ENCODE measurements at regions not wholly inside any gene's neighbourhood (a gene's known extent, or its start where the extent isn't known, plus 50 kb on each side); places are given as distances from the start of the nearest gene placed in this dataset.

- 42 to 49% methylated on average over 2 of the region's 2 CpGs for WGBS, 2 donors (ENCODE audit: low coverage in 1 of 2)
- H3K27ac ChIP-seq: no peak overlapping the region
- no peak for ATAC-seq
- H3K27me3 ChIP-seq: peaks cover 3% of the 10 kb centered on the region
- H3K4me1 ChIP-seq: no peaks in the 10 kb centered on the region
- no peaks in the 10 kb centered on the region for H3K9me3 ChIP-seq
- TF ChIP-seq POLR2A (IDR thresholded peaks at IDR 0.05) (no peak), EP300 (IDR thresholded peaks at IDR 0.05) (no peak), POLR2AphosphoS5 (IDR thresholded peaks at IDR 0.05) (no peak), CTCF (IDR thresholded peaks at IDR 0.05) (no peak)
- H3K36me3 ChIP-seq: no peaks in the 10 kb centered on the region
- no peak overlapping the region for H3K4me3 ChIP-seq
Measured at GRCh38 chr14:38399652-38400051, 143.8 kb upstream of the CLEC14A start.

GRCh38 chr14:38394767-38395166 is 138.9 kb upstream of the CLEC14A start:
- Histone ChIP-seq H3K27me3 (peaks cover 3% of the 10 kb centered on the region), H3K9me3 (no peaks in the 10 kb centered on the region), H3K4me1 (no peaks in the 10 kb centered on the region), H3K4me3 (no peak overlapping the region), H3K27ac (no peak overlapping the region), H3K36me3 (no peaks in the 10 kb centered on the region)
- no peak for TF ChIP-seq POLR2A (IDR thresholded peaks at IDR 0.05)
- TF ChIP-seq CTCF (IDR thresholded peaks at IDR 0.05): no peak
- no peak for TF ChIP-seq POLR2AphosphoS5 (IDR thresholded peaks at IDR 0.05)
- no peak for TF ChIP-seq EP300 (IDR thresholded peaks at IDR 0.05)
- ATAC-seq: no peak

GRCh38 chr14:38394064-38394463 is 138.2 kb upstream of the CLEC14A start:
- no peak overlapping the region for H3K27ac ChIP-seq
- ATAC-seq: no peak
- peaks cover 3% of the 10 kb centered on the region for H3K27me3 ChIP-seq
- no peaks in the 10 kb centered on the region for H3K4me1 ChIP-seq
- H3K36me3 ChIP-seq: no peaks in the 10 kb centered on the region
- no peak for TF ChIP-seq POLR2AphosphoS5 (IDR thresholded peaks at IDR 0.05)
- no peak for TF ChIP-seq POLR2A (IDR thresholded peaks at IDR 0.05)
- TF ChIP-seq CTCF (IDR thresholded peaks at IDR 0.05): no peak
- TF ChIP-seq EP300 (IDR thresholded peaks at IDR 0.05): no peak
- 79% methylated on average over 2 of the region's 2 CpGs for WGBS, 2 donors (ENCODE audit: low coverage in 1 of 2)
- H3K4me3 ChIP-seq: no peak overlapping the region
- H3K9me3 ChIP-seq: no peaks in the 10 kb centered on the region

GRCh38 chr14:38391334-38391733 is 135.4 kb upstream of the CLEC14A start:
- H3K36me3 ChIP-seq: no peaks in the 10 kb centered on the region
- no peaks in the 10 kb centered on the region for H3K9me3 ChIP-seq
- no peak for TF ChIP-seq POLR2AphosphoS5 (IDR thresholded peaks at IDR 0.05)
- TF ChIP-seq CTCF (IDR thresholded peaks at IDR 0.05): no peak
- no peak for TF ChIP-seq EP300 (IDR thresholded peaks at IDR 0.05)
- TF ChIP-seq POLR2A (IDR thresholded peaks at IDR 0.05): no peak
- H3K27ac ChIP-seq: no peak overlapping the region
- no peaks in the 10 kb centered on the region for H3K4me1 ChIP-seq
- no peak for ATAC-seq
- no peak overlapping the region for H3K4me3 ChIP-seq
- peaks cover 3% of the 10 kb centered on the region for H3K27me3 ChIP-seq

GRCh38 chr14:38389681-38390080 is 133.8 kb upstream of the CLEC14A start:
- WGBS, 2 donors (ENCODE audit: low coverage in 1 of 2): 50% methylated on average over 1 of the region's 1 CpG; no CpG with 5 or more reads in 1 of the 2 donors
- Histone ChIP-seq H3K9me3 (no peaks in the 10 kb centered on the region), H3K4me1 (no peaks in the 10 kb centered on the region), H3K27ac (no peak overlapping the region), H3K4me3 (no peak overlapping the region), H3K36me3 (no peaks in the 10 kb centered on the region), H3K27me3 (no peaks in the 10 kb centered on the region)
- ATAC-seq: no peak
- TF ChIP-seq CTCF (IDR thresholded peaks at IDR 0.05) (no peak), POLR2AphosphoS5 (IDR thresholded peaks at IDR 0.05) (no peak), POLR2A (IDR thresholded peaks at IDR 0.05) (no peak), EP300 (IDR thresholded peaks at IDR 0.05) (no peak)

Data from gastroesophageal sphincter (tissue), 4 donors.